Naive thymus-derived CD8-positive, alpha-beta T cell (primary cell): ENCODE measurements at regions not wholly inside any gene's neighbourhood (a gene's known extent, or its start where the extent isn't known, plus 50 kb on each side); places are given as distances from the start of the nearest gene placed in this dataset.
A peak's percentile ranks its signal among the peaks of the same experiment; 100 is the strongest.

Experiments
- ATAC-seq, 2 donors: fragments of 150-1000 bp; cut with Tn5 transposase in 1 of 2; sonication (Bioruptor Pico), chemical (Tn5 transposase) in 1 of 2; 1 replicate in 1 of 2; 2 replicates in 1 of 2; pipeline ENCODE4 v1.10.0; 2021; ENCODE audit warnings: mild to moderate bottlenecking in 2 of 2, moderate library complexity in 2 of 2
- POLR2A ChIA-PET: fragments of 350-600 bp; sonication (Branson Sonifier 250); formaldehyde crosslinking; loops from one replicate; lab custom pipeline; 2021; ENCODE audit warnings: antibody characterized with exemption; lab: Charles Lee
- DNase-seq, 10 donors: peaks; one replicate each; pipeline versions ENCODE4 v3.0.0 to v3.0.0-alpha.2; 2020 to 2022
- H3K27ac Mint-ChIP-seq, 10 donors: one replicate each; pipeline ENCODE4 v1.8.0; 2020 to 2022; ENCODE audit warnings: mild to moderate bottlenecking in 10 of 10, mixed read lengths in 10 of 10, moderate library complexity in 4 of 10, inconsistent platforms in 1 of 10
- H3K27me3 Mint-ChIP-seq, 5 donors: one replicate each; pipeline ENCODE4 v1.8.0; 2021 to 2022; ENCODE audit warnings: mixed read lengths in 5 of 5
- H3K36me3 Mint-ChIP-seq, 3 donors: one replicate each; pipeline ENCODE4 v1.8.0; 2020 to 2022; ENCODE audit warnings: mixed read lengths in 3 of 3, mild to moderate bottlenecking in 2 of 3, inconsistent platforms in 1 of 3
- H3K4me1 Mint-ChIP-seq, 4 donors: one replicate each; pipeline ENCODE4 v1.8.0; 2021 to 2022; ENCODE audit warnings: mixed read lengths in 4 of 4
- H3K4me3 Mint-ChIP-seq, 10 donors: one replicate each; pipeline ENCODE4 v1.8.0; 2020 to 2022; ENCODE audit warnings: mild to moderate bottlenecking in 10 of 10, mixed read lengths in 10 of 10, moderate library complexity in 6 of 10, inconsistent platforms in 1 of 10
- H3K9me3 Mint-ChIP-seq, 9 donors: one replicate each; pipeline ENCODE4 v1.8.0; 2020 to 2022; ENCODE audit warnings: mixed read lengths in 9 of 9, mild to moderate bottlenecking in 3 of 9, inconsistent platforms in 1 of 9, moderate library complexity in 1 of 9

DNA sequence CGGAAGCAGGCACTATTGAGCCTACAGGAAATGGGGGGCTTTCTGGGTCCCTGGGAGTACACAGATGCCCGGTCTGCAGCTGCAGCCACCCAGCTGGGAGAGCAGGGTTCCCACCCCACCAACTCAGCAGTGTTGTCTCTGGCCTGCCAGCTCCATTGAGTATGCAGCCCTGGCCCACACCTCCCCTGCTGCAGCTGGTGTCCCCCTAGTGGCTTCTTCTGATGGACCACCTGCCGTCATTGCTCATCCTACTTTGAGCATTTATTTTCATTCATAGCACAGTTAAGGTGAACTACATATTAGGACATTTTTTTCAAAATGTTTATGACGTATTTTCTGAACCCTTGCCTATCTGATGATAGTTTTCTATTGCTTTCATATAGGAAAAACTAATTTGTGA is 189.8 kb upstream of the LYPLAL1 start:
- H3K4me1 Mint-ChIP-seq, result no peaks in the 10 kb centered on the region
- ATAC-seq (no peak), DNase-seq (no peak)
- H3K27me3 Mint-ChIP-seq, result no peaks in the 10 kb centered on the region
- POLR2A ChIA-PET, result no interaction called here
- H3K27ac Mint-ChIP-seq, result no peak overlapping the region
- no peak overlapping the region for H3K4me3 Mint-ChIP-seq
- peaks cover 0 to 38% (median 6%) of the 10 kb centered on the region in 9 donors for H3K9me3 Mint-ChIP-seq
- H3K36me3 Mint-ChIP-seq, result no peaks in the 10 kb centered on the region

DNA sequence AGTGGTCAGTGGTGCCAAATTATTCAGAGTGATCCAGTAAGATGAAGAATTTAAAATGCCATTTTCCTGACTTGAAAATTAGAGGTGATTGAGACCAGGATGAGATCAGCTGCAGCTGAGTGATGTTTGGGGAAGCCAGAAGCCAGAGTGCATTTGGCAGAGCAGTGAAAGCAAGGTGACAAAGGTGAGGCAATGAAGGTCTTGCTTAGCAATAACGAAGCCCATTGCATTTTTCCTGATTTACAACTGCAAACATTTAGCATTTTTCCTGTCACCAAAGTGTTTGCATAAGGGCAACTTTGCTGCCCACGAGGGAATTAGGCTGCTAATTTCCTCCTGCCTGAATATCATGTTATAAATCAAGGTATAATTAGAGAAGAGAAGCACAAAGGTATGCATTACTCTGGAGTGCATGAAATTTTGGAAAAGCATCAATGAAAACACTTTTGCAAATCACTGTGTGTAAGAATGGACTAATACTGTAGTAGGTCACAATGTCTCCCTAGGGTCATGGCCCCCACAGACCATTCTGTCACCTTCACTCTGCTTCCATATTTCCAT is 188.2 kb upstream of the LYPLAL1 start:
- Mint-ChIP-seq H3K4me1 (no peaks in the 10 kb centered on the region), H3K36me3 (no peaks in the 10 kb centered on the region), H3K27me3 (no peaks in the 10 kb centered on the region), H3K9me3 (peaks cover 2 to 32% (median 9%) of the 10 kb centered on the region in 9 donors), H3K4me3 (no peak overlapping the region), H3K27ac (no peak overlapping the region)
- DNase-seq, result no peak
- POLR2A ChIA-PET, result no interaction called here
- ATAC-seq, result no peak

DNA sequence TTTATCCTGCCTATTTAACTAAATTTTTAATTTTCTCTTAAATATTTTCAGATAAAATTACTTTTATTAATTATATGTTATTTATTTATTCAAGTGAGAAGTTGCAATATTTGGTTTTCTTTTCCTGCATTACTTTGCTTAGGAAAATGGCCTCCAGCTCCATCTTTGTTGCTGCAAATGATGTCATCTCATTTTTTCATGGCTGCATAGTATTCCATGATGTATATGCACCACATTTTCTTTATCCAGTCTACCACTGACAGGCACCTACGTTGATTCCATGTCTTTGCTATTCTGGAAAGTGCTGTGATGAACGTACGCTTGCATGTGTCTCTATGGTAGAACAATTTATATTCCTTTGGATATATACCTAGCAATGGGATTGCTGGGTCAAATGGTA is 186.9 kb upstream of the LYPLAL1 start:
- H3K9me3 Mint-ChIP-seq, result peaks cover 1 to 23% (median 7%) of the 10 kb centered on the region in 9 donors
- H3K4me1 Mint-ChIP-seq, result no peaks in the 10 kb centered on the region
- ATAC-seq, result no peak
- no peak overlapping the region for H3K4me3 Mint-ChIP-seq
- H3K27ac Mint-ChIP-seq, result no peak overlapping the region
- H3K36me3 Mint-ChIP-seq, result no peaks in the 10 kb centered on the region
- DNase-seq, result no peak
- no peaks in the 10 kb centered on the region for H3K27me3 Mint-ChIP-seq
- POLR2A ChIA-PET, result no interaction called here

DNA sequence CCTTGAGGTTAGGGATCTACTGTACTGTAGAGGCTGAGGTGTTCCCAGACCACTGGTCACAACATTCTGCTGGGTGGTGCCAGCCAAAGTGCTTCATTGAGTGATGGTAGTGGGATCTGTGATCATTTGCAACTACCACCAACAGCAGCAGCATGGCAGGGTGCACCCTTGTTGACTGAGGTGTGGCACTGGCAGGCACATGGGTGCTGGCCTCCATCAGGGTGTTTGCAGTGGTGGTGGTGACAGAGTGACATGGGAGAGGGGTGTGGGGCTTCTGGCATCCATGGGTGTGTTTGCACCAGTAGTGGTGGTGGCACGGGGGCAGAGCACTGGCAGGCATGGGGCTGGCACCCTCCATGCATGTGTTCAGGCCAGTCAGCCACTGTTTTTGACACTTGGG is 183.7 kb upstream of the LYPLAL1 start:
- H3K27ac Mint-ChIP-seq, result no peak overlapping the region
- no peak overlapping the region for H3K4me3 Mint-ChIP-seq
- POLR2A ChIA-PET, result no interaction called here
- ATAC-seq (no peak), DNase-seq (no peak)
- no peaks in the 10 kb centered on the region for H3K36me3 Mint-ChIP-seq
- H3K9me3 Mint-ChIP-seq, result peaks cover 4 to 23% (median 7%) of the 10 kb centered on the region in 9 donors
- no peaks in the 10 kb centered on the region for H3K4me1 Mint-ChIP-seq
- no peaks in the 10 kb centered on the region for H3K27me3 Mint-ChIP-seq

DNA sequence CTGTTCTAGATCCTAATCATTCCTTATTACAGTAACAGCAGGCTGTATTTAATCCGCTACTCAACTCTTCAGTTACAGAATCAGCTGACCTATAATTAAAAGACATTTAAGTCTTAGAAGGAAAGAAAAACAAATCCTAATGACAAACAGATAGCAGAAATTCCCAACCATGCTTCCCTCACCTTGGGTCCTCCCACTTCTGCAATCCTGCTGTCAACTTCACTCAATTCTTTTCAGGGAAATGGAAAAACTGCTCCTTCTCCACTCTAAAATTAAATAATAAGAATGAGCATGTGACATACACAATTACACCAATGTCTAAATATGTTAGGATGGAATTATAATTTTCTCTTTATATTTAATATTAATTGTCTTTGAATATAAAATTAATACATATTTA is 182.6 kb upstream of the LYPLAL1 start:
- H3K36me3 Mint-ChIP-seq, result no peaks in the 10 kb centered on the region
- DNase-seq (no peak), ATAC-seq (no peak)
- peaks cover 4 to 23% (median 7%) of the 10 kb centered on the region in 9 donors for H3K9me3 Mint-ChIP-seq
- no peaks in the 10 kb centered on the region for H3K4me1 Mint-ChIP-seq
- POLR2A ChIA-PET, result no interaction called here
- H3K27me3 Mint-ChIP-seq, result no peaks in the 10 kb centered on the region
- no peak overlapping the region for H3K27ac Mint-ChIP-seq
- no peak overlapping the region for H3K4me3 Mint-ChIP-seq

DNA sequence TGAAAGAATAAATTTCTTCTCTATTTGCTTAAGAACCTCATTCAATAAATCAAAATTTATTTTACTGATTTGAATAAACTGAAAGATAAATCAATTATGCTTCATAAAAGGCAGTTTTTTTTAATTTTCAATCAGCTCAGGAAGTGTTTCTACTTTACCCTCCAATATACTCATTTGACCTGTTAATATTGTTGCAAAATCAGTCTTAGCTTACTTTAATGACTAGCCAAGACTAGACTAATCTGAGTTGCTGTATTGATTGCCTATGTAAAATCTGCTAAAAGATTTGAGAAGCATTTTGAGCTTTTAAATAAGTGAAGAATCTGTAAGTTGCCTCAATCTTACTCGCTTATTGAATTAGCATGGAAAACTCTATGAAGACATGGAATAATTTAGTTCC is 179.1 kb upstream of the LYPLAL1 start:
- Mint-ChIP-seq H3K27ac (peak overlapping the region in 1 of 10 donors; percentile 80), H3K27me3 (no peaks in the 10 kb centered on the region), H3K4me1 (no peaks in the 10 kb centered on the region), H3K4me3 (no peak overlapping the region), H3K9me3 (peaks cover 0 to 5% (median 3%) of the 10 kb centered on the region in 9 donors), H3K36me3 (no peaks in the 10 kb centered on the region)
- DNase-seq (no peak), ATAC-seq (no peak)
- POLR2A ChIA-PET, result no interaction called here

DNA sequence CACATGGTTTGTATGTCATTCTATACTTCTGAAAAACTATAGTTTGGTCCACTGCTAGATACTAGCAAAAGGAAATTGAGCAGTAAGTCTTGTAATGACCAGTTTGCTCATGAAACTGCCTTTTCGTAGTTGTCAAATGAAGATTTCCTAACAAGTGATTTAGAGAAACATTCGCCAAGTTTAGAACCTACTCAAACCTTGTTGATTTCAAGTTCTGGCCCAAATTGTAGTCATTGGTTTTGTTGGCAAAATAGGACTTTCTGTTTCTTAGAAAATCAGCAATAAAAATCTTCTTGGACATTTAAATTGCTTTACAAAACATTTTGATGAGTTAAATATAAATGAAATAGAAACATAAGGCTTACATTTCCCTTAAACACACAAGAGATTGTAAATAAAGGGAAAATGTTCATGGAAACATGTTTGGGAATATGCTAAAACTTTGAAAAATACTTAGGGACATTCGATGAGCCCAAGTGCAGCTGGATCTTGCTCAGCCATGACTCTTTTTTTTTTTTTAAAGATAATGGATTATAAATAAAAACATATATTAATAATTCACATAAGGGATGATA is 178.5 kb upstream of the LYPLAL1 start:
- Mint-ChIP-seq H3K27ac (peak overlapping the region in 1 of 10 donors; percentile 80), H3K36me3 (no peaks in the 10 kb centered on the region), H3K4me1 (no peaks in the 10 kb centered on the region), H3K9me3 (peaks cover 0 to 5% (median 2%) of the 10 kb centered on the region in 9 donors), H3K27me3 (no peaks in the 10 kb centered on the region), H3K4me3 (no peak overlapping the region)
- DNase-seq (no peak), ATAC-seq (no peak)
- POLR2A ChIA-PET, result no interaction called here

DNA sequence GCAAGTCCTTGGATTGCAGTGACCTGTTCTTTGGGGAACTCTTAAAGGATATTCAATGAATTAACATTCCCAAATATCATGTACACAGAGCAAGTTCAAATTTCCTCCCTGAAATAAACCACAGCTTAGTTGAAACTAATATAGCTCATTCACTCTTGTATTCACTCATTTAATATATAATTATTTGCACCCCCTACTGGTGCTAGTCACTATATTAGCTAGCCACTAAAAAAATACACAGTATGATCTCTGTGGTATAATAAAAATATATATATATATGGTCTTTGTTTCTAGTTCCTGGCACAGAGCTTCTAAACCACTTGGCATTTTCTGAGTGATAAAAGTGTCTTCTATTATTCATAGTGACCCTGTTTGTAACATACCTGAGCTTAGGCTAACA is 177.3 kb upstream of the LYPLAL1 start:
- no peaks in the 10 kb centered on the region for H3K36me3 Mint-ChIP-seq
- DNase-seq (no peak), ATAC-seq (no peak)
- no peak overlapping the region for H3K4me3 Mint-ChIP-seq
- POLR2A ChIA-PET, result no interaction called here
- no peaks in the 10 kb centered on the region for H3K4me1 Mint-ChIP-seq
- H3K27ac Mint-ChIP-seq, result no peak overlapping the region
- peaks cover 0 to 5% (median 0%) of the 10 kb centered on the region in 9 donors for H3K9me3 Mint-ChIP-seq
- no peaks in the 10 kb centered on the region for H3K27me3 Mint-ChIP-seq

DNA sequence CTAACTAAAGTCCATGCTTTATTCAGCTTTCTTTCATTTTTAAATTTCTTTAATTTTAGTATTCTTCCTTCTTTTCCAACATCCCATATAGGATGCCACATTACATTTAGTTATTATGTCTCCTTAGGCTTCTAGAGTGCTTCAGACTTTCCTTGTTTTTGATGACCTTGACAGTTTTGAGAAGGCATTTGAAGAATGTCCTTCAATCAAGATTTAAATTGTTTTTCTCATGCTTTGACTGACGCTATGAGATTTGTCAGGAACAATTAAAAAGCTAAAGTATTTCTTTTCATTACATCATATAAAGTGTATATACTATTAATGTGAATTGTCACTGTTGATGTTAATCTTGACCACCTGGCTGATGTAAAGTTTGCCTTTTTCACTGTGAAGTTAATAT is 173.7 kb upstream of the LYPLAL1 start:
- no peaks in the 10 kb centered on the region for H3K27me3 Mint-ChIP-seq
- ATAC-seq, result no peak
- no peak overlapping the region for H3K4me3 Mint-ChIP-seq
- POLR2A ChIA-PET, result no interaction called here
- H3K36me3 Mint-ChIP-seq, result peaks cover 0 to 6% (median 0%) of the 10 kb centered on the region in 3 donors
- no peak for DNase-seq
- H3K9me3 Mint-ChIP-seq, result peaks cover 0 to 26% (median 8%) of the 10 kb centered on the region in 9 donors
- H3K27ac Mint-ChIP-seq, result no peak overlapping the region
- no peaks in the 10 kb centered on the region for H3K4me1 Mint-ChIP-seq

DNA sequence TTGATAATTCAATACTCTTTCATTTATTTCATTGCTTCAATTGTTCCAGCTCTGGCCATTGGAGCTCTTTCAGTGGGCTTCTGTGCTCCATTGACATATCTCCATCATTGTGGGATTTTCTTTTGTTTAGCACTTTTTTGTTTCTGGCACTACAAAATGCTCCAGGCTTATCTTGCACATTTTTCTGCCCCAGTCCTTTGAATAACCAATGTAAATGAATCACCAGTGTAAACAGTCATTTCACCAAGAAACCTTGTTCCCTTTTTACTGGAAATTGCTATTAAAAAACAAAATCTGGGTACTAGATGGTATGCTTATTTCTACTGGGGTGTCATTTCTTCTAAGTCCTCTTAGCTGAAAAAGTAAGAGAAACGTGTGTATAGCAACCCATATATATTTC is 173.0 kb upstream of the LYPLAL1 start:
- peaks cover 0 to 31% (median 13%) of the 10 kb centered on the region in 9 donors for H3K9me3 Mint-ChIP-seq
- DNase-seq (no peak), ATAC-seq (no peak)
- H3K27ac Mint-ChIP-seq, result no peak overlapping the region
- no peak overlapping the region for H3K4me3 Mint-ChIP-seq
- no peaks in the 10 kb centered on the region for H3K4me1 Mint-ChIP-seq
- H3K36me3 Mint-ChIP-seq, result peaks cover 0 to 12% (median 0%) of the 10 kb centered on the region in 3 donors
- POLR2A ChIA-PET, result no interaction called here
- no peaks in the 10 kb centered on the region for H3K27me3 Mint-ChIP-seq

DNA sequence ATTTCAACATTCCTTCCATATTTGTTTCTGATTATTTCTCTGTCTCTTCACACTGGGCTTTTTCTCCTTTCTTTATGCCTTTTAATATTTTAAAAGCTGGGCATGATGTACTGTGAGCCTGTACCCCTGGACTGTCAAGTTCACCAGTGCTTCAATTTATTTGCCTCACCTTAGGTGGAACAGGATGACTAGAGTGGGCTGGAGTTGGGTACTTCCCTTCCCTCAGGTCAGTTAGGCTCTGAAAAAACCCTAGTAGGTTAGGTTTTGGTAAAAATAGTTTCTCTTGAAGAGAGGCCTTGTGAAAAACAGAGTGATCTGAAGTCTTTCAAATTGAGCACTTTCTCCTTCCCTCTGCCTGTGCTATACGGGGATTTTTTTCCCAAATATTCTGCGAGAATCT is 163.0 kb upstream of the LYPLAL1 start:
- ATAC-seq (no peak), DNase-seq (no peak)
- Mint-ChIP-seq H3K27ac (no peak overlapping the region), H3K4me1 (no peaks in the 10 kb centered on the region), H3K27me3 (peaks cover 0 to 2% (median 1%) of the 10 kb centered on the region in 5 donors), H3K9me3 (peaks cover 0 to 18% (median 5%) of the 10 kb centered on the region in 9 donors), H3K36me3 (peaks cover 0 to 2% (median 0%) of the 10 kb centered on the region in 3 donors), H3K4me3 (no peak overlapping the region)
- POLR2A ChIA-PET, result no interaction called here

DNA sequence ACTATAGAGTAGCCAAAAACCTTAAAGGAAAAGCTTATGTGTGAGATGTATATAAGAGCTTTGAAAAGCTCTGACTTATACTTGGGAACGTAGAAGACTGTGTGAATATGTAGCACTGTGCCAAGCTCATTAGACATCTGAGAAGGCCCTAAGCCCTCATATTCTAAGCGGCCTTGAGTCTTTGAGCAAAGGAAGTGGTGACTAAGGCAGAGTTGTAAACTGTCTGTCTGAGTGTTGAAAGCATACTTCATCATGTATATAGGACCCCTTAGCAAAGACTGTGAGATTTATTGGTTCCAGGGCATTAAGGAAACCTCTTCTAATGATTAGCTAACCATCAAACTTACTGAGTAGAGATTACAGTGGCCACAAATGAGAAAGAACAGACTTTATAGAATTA is 153.3 kb upstream of the LYPLAL1 start:
- ATAC-seq (no peak), DNase-seq (no peak)
- Mint-ChIP-seq H3K4me3 (no peak overlapping the region), H3K27ac (no peak overlapping the region), H3K36me3 (peaks cover 0 to 4% (median 0%) of the 10 kb centered on the region in 3 donors), H3K4me1 (no peaks in the 10 kb centered on the region), H3K9me3 (peaks cover 0 to 27% (median 8%) of the 10 kb centered on the region in 9 donors), H3K27me3 (no peaks in the 10 kb centered on the region)
- POLR2A ChIA-PET, result no interaction called here

DNA sequence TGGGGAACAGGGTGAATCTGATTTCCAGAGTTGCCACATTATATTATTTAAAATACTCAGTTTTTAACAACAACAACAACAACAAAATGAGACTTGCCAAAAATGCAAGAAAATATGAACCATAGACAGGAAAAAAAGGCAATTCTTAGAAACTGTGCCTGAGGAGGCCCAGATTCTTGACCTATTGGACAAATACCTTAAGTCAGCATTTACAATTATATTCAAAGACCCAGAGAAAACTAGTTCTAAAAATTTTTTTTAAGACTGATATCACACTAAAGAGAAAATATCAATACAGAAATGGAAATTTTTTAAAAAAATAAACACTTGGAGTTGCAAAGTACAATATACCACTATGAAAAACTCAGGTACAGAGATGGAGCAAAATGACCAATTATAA is 152.8 kb upstream of the LYPLAL1 start:
- H3K36me3 Mint-ChIP-seq, result peaks cover 0 to 4% (median 0%) of the 10 kb centered on the region in 3 donors
- no peaks in the 10 kb centered on the region for H3K4me1 Mint-ChIP-seq
- H3K4me3 Mint-ChIP-seq, result no peak overlapping the region
- POLR2A ChIA-PET, result no interaction called here
- H3K27ac Mint-ChIP-seq, result no peak overlapping the region
- no peaks in the 10 kb centered on the region for H3K27me3 Mint-ChIP-seq
- ATAC-seq, result no peak
- DNase-seq, result no peak
- H3K9me3 Mint-ChIP-seq, result peaks cover 0 to 30% (median 9%) of the 10 kb centered on the region in 9 donors

DNA sequence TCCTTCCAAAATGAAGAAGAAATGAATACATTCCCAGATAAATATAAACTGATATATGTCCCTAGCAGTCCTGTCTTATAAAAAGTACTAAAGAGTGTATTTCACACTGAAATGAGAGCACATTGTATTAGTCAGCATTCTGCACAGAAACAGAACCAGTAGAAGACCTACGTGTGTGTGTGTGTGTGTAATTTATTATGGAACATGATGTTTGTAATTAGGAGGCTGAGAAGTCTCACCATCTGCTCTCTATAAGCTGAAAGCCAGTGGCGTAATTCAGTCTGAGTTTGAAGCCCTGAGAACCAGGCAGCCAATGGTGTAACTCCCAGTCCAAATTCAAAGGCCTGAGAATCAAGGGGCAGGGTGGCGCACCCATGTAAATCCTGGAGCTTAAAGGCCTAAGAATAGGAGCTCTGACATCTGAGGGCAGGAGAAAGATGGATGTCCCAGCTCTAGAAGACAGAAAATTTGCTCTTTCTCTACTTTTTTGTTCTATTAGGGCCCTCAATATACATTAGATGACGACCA is 146.5 kb upstream of the LYPLAL1 start:
- H3K27me3 Mint-ChIP-seq, result no peaks in the 10 kb centered on the region
- POLR2A ChIA-PET, result no interaction called here
- DNase-seq, result no peak
- H3K4me1 Mint-ChIP-seq, result no peaks in the 10 kb centered on the region
- H3K36me3 Mint-ChIP-seq, result peaks cover 0 to 4% (median 0%) of the 10 kb centered on the region in 3 donors
- no peak overlapping the region for H3K4me3 Mint-ChIP-seq
- H3K27ac Mint-ChIP-seq, result no peak overlapping the region
- peaks cover 0 to 33% (median 6%) of the 10 kb centered on the region in 9 donors for H3K9me3 Mint-ChIP-seq
- no peak for ATAC-seq
